ENCODE measurements at regions not wholly inside any gene's neighbourhood (a gene's known extent, or its start where the extent isn't known, plus 50 kb on each side); places are given as distances from the start of the nearest gene placed in this dataset.

DNA sequence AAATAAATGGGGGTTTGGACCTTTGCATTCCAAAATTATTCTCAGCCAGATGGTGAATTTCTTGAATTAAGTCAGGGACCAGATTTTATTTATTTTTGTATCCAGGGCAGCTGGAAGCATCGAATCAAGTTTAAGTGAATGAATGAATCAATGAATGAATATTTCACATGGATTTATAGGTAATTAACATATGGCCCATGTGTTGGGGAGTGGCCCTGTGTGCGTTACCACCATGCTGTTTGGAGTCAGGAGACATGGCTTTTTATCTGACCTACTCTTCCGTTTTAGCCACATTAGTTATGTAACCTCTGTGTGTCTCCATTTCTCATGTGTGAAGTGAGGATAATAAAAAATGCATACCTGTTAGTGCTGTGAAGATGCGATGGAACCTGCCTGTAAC is 213.5 kb downstream of the CDH26 start:
- CTCF ChIA-PET = interaction anchor here (1.0 to 1.1 kb wide), 2 partner anchors 9 to 34 kb away, joined by 3 to 7 read pairs; no protein-coding TSS in a partner anchor
- POLR2A ChIA-PET = no interaction called here
- DNase-seq (ENCODE audit: low read depth) = no peak
- H3K27me3 ChIP-seq (ENCODE audit: control insufficient read depth, insufficient read depth, low read length) = no peaks in the 10 kb centered on the region
- TF ChIP-seq, protein P1, sequence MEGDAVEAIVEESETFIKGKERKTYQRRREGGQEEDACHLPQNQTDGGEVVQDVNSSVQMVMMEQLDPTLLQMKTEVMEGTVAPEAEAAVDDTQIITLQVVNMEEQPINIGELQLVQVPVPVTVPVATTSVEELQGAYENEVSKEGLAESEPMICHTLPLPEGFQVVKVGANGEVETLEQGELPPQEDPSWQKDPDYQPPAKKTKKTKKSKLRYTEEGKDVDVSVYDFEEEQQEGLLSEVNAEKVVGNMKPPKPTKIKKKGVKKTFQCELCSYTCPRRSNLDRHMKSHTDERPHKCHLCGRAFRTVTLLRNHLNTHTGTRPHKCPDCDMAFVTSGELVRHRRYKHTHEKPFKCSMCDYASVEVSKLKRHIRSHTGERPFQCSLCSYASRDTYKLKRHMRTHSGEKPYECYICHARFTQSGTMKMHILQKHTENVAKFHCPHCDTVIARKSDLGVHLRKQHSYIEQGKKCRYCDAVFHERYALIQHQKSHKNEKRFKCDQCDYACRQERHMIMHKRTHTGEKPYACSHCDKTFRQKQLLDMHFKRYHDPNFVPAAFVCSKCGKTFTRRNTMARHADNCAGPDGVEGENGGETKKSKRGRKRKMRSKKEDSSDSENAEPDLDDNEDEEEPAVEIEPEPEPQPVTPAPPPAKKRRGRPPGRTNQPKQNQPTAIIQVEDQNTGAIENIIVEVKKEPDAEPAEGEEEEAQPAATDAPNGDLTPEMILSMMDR (IDR thresholded peaks at IDR 0.05; ENCODE audit: insufficient read depth, low read depth, low read length) = no peak
- no peaks in the 10 kb centered on the region for H3K36me3 ChIP-seq (ENCODE audit: control insufficient read depth, insufficient read depth, low read length)
- H3K4me3 ChIP-seq (ENCODE audit: low read depth, low read length) = no peak overlapping the region

- CTCF ChIA-PET = interaction anchor here (0.6 to 1.1 kb wide), 3 partner anchors 10 to 379 kb away, joined by 3 to 7 read pairs (median 3); no protein-coding TSS in a partner anchor
- TF ChIP-seq, protein P1 (IDR thresholded peaks at IDR 0.05; ENCODE audit: insufficient read depth, low read depth, low read length) = no peak
- H3K4me3 ChIP-seq (ENCODE audit: low read depth, low read length) = no peak overlapping the region
- POLR2A ChIA-PET = no interaction called here
- no peaks in the 10 kb centered on the region for H3K36me3 ChIP-seq (ENCODE audit: control insufficient read depth, insufficient read depth, low read length)
- no peaks in the 10 kb centered on the region for H3K27me3 ChIP-seq (ENCODE audit: control insufficient read depth, insufficient read depth, low read length)
- peak; percentile 3 for DNase-seq (ENCODE audit: low read depth)
Measured at GRCh38 chr20:60172346-60172984, 214.2 kb downstream of the CDH26 start.

- Histone ChIP-seq H3K36me3 (ENCODE audit: control insufficient read depth, insufficient read depth, low read length) (no peaks in the 10 kb centered on the region), H3K27me3 (ENCODE audit: control insufficient read depth, insufficient read depth, low read length) (no peaks in the 10 kb centered on the region), H3K4me3 (ENCODE audit: low read depth, low read length) (no peak overlapping the region)
- POLR2A ChIA-PET = no interaction called here
- CTCF ChIA-PET = no interaction called here
- TF ChIP-seq, protein P1 (IDR thresholded peaks at IDR 0.05; ENCODE audit: insufficient read depth, low read depth, low read length) = no peak
- DNase-seq (ENCODE audit: low read depth) = no peak
Measured at GRCh38 chr20:60177080-60177479, 218.9 kb downstream of the CDH26 start.

- DNase-seq (ENCODE audit: low read depth) = no peak
- Histone ChIP-seq H3K27me3 (ENCODE audit: control insufficient read depth, insufficient read depth, low read length) (no peaks in the 10 kb centered on the region), H3K36me3 (ENCODE audit: control insufficient read depth, insufficient read depth, low read length) (no peaks in the 10 kb centered on the region), H3K4me3 (ENCODE audit: low read depth, low read length) (no peak overlapping the region)
- TF ChIP-seq, protein P1 (IDR thresholded peaks at IDR 0.05; ENCODE audit: insufficient read depth, low read depth, low read length) = no peak
- ChIA-PET POLR2A (no interaction called here), CTCF (no interaction called here)
Measured at GRCh38 chr20:60180986-60181385, 222.8 kb downstream of the CDH26 start.

DNA sequence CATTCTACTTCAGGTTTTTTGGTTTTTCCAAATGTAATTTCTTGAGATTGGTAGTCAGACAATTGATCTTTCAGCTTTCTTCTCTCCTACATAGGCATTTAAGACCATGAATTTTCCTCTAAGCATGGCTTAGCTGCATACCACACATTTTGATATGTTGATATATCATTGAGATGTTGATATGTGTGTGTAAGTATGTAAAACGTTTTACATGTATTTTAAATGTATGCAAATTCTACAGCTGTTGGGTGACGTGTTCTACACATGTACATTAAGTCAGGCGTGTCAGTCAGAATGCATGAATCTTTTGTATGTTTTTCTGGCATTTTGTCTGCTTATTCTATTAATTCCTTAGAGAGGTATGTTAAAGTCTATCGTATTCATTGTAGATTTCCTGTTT is 228.2 kb downstream of the CDH26 start:
- H3K36me3 ChIP-seq (ENCODE audit: control insufficient read depth, insufficient read depth, low read length) = no peaks in the 10 kb centered on the region
- H3K4me3 ChIP-seq (ENCODE audit: low read depth, low read length) = no peak overlapping the region
- no peak for DNase-seq (ENCODE audit: low read depth)
- TF ChIP-seq, protein P1 (IDR thresholded peaks at IDR 0.05; ENCODE audit: insufficient read depth, low read depth, low read length) = no peak
- ChIA-PET CTCF (no interaction called here), POLR2A (no interaction called here)
- no peaks in the 10 kb centered on the region for H3K27me3 ChIP-seq (ENCODE audit: control insufficient read depth, insufficient read depth, low read length)
